NCI-H2196 treated with DMSO at 0.1 percent for 48 hours (cell line): ENCODE measurements at regions not wholly inside any gene's neighbourhood (a gene's known extent, or its start where the extent isn't known, plus 50 kb on each side); places are given as distances from the start of the nearest gene placed in this dataset.
A peak's percentile ranks its signal among the peaks of the same experiment; 100 is the strongest.

Experiments used
- DNase-seq: peaks from one replicate; lab custom pipeline; 2025; ENCODE audit not compliant: unreplicated experiment; lab: John Stamatoyannopoulos, UW

- DNase-seq, result no peak
These were observed 195.2 kb upstream of the RAB4A start for GRCh38 chr1:229075716-229076115.

- DNase-seq, result no peak
These were observed 194.7 kb upstream of the RAB4A start for GRCh38 chr1:229076195-229076594.

GRCh38 chr1:229079016-229079595 is 191.8 kb upstream of the RAB4A start:
- DNase-seq, result no peak

- no peak for DNase-seq
These were observed 190.6 kb upstream of the RAB4A start for GRCh38 chr1:229080361-229080760.

- DNase-seq, result no peak
These were observed 185.6 kb upstream of the RAB4A start for GRCh38 chr1:229085291-229085690.

- no peak for DNase-seq
These were observed 184.8 kb upstream of the RAB4A start for GRCh38 chr1:229086091-229086490.

- DNase-seq, result no peak
These were observed 184.2 kb upstream of the RAB4A start for GRCh38 chr1:229086686-229087085.

GRCh38 chr1:229087339-229087738 is 183.6 kb upstream of the RAB4A start:
- DNase-seq, result no peak

GRCh38 chr1:229087906-229088305 is 183.0 kb upstream of the RAB4A start:
- DNase-seq, result no peak

- no peak for DNase-seq
These were observed 182.2 kb upstream of the RAB4A start for GRCh38 chr1:229088711-229089110.

- no peak for DNase-seq
These were observed 181.2 kb upstream of the RAB4A start for GRCh38 chr1:229089586-229090208.

- DNase-seq, result no peak
These were observed 179.2 kb upstream of the RAB4A start for GRCh38 chr1:229091721-229092136.

- no peak for DNase-seq
These were observed 178.3 kb upstream of the RAB4A start for GRCh38 chr1:229092377-229093237.

GRCh38 chr1:229093238-229093540 is 177.7 kb upstream of the RAB4A start:
- DNase-seq, result no peak

GRCh38 chr1:229093609-229094336 is 177.1 kb upstream of the RAB4A start:
- peak; percentile 43 for DNase-seq

- DNase-seq, result no peak
These were observed 176.2 kb upstream of the RAB4A start for GRCh38 chr1:229094476-229095311.

- DNase-seq, result no peak
These were observed 175.6 kb upstream of the RAB4A start for GRCh38 chr1:229095325-229095724.

GRCh38 chr1:229097356-229097755 is 173.6 kb upstream of the RAB4A start:
- no peak for DNase-seq

GRCh38 chr1:229098361-229098760 is 172.6 kb upstream of the RAB4A start:
- no peak for DNase-seq

GRCh38 chr1:229098903-229099578 is 171.9 kb upstream of the RAB4A start:
- no peak for DNase-seq
